Stomach smooth muscle (tissue), 2 donors: ENCODE measurements at regions not wholly inside any gene's neighbourhood (a gene's known extent, or its start where the extent isn't known, plus 50 kb on each side); places are given as distances from the start of the nearest gene placed in this dataset.

Experiments used
- H3K27ac ChIP-seq: one replicate; pipeline ENCODE4 v1.7.0; 2013; ENCODE audit warnings: mild to moderate bottlenecking, low read length, inconsistent platforms
- H3K27me3 ChIP-seq, 2 donors: one replicate each; pipeline ENCODE4 v1.7.0; 2013; ENCODE audit warnings: low read length in 2 of 2; ENCODE audit not compliant: insufficient read depth in 2 of 2, control insufficient read depth in 1 of 2
- H3K36me3 ChIP-seq, 2 donors: one replicate each; pipeline ENCODE4 v1.7.0; 2013; ENCODE audit warnings: low read length in 2 of 2; ENCODE audit not compliant: control insufficient read depth in 2 of 2, insufficient read depth in 2 of 2
- H3K4me1 ChIP-seq: one replicate; pipeline ENCODE4 v1.7.0; 2013; ENCODE audit warnings: low read length; ENCODE audit not compliant: control insufficient read depth, insufficient read depth
- H3K4me3 ChIP-seq, 2 donors: one replicate each; pipeline ENCODE4 v1.7.0; 2013; ENCODE audit warnings: low read length in 2 of 2
- H3K9ac ChIP-seq, 2 donors: one replicate each; pipeline ENCODE4 v1.7.0; 2013; ENCODE audit warnings: low read length in 2 of 2, mild to moderate bottlenecking in 1 of 2
- H3K9me3 ChIP-seq, 2 donors: one replicate each; pipeline ENCODE4 v1.7.0; 2013; ENCODE audit warnings: low read length in 2 of 2; ENCODE audit not compliant: control insufficient read depth in 2 of 2
- donor health status: healthy.
- donor health status: Pancreatic carcinoma.

DNA sequence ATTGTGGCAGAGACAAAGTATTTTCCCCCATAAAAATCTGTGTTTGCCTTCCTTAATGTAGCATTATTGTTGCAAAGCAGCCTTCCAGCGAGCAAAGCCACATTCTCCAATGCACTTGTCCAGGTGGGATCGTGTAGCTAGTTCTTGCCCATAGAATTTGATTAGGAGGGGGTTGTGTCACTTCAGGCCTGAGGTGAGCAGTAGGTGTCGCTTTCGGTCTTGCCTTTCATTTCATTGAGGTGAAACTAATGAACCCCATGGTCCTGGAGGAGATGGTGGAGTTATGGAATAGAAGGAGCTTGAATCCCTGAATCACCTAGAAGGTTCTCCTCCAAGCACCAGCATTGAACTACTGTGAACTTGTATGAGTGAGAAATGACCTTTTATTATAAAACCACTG is 318.9 kb upstream of the PBX1 start:
- H3K9me3 ChIP-seq = no peaks in the 10 kb centered on the region
- H3K27me3 ChIP-seq = no peaks in the 10 kb centered on the region
- no peak overlapping the region for H3K27ac ChIP-seq
- H3K9ac ChIP-seq = no peak overlapping the region
- H3K4me3 ChIP-seq = no peak overlapping the region
- no peaks in the 10 kb centered on the region for H3K4me1 ChIP-seq
- H3K36me3 ChIP-seq = no peaks in the 10 kb centered on the region

DNA sequence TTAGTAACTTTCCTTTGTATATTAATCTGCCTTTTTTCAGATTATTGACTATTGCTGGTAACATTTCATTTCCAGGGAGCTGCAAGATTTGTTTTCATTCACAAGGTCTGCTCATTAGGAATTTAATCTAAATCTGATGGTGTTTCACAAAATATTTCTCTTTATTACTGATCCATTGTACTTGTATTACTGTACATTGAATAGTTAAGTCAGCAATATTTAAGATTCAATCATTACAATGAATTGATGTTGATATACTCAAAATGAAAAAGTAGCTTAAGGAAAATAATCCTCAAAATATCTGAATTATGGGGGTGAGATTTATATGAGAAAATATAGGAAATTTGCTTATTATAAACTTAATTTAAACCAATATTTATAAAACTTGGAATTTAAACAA is 308.6 kb upstream of the PBX1 start:
- no peaks in the 10 kb centered on the region for H3K4me1 ChIP-seq
- no peak overlapping the region for H3K27ac ChIP-seq
- no peak overlapping the region for H3K9ac ChIP-seq
- no peak overlapping the region for H3K4me3 ChIP-seq
- H3K27me3 ChIP-seq = no peaks in the 10 kb centered on the region
- peaks cover 0 to 6% of the 10 kb centered on the region in 2 donors for H3K9me3 ChIP-seq
- H3K36me3 ChIP-seq = no peaks in the 10 kb centered on the region

DNA sequence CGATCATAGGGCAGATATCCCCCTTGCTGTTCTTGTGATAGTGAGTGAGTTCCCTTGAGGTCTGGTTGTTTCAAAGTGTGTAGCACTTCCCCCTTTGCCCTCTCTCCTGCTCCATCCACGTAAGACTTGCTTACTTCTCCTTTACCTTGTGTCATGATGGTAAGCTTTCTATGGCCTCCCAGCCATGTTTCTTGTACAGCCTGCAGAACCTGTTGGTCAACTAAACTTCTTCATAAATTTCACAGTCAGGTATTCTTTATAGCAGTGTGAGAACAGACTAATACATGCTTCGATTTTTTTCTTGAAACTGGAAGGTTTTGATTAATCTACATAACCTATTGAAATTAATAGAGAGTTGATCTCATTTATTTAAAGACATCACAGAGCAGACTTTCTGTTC is 302.5 kb upstream of the PBX1 start:
- Histone ChIP-seq H3K4me3 (no peak overlapping the region), H3K9ac (no peak overlapping the region), H3K27me3 (no peaks in the 10 kb centered on the region), H3K27ac (no peak overlapping the region), H3K36me3 (no peaks in the 10 kb centered on the region), H3K4me1 (no peaks in the 10 kb centered on the region), H3K9me3 (no peaks in the 10 kb centered on the region)

DNA sequence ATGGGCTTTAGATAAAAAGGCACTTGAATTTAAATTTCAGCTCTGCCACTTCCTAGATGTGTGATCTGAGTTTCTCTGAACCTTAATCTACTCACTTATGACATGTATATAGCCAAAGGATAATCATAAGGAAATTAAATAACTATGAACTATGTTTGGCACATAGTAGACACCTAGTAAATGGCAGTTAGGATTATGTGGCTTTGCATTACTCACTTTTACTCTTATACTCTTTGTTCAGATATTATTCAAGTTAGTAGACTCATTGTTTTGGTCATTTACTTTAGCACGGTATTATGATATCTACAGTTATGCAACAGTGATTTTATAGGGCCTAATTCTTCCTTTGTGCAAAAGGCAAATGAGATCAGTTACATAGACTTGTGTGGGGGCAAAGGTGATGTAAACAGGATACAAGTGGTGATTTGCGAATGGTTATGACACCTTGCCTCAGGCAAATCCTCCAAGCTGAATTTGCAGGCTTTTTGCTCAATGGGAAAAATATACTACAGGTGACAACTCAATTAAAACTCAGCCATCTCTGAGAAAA is 297.2 kb upstream of the PBX1 start:
- no peak overlapping the region for H3K9ac ChIP-seq
- no peaks in the 10 kb centered on the region for H3K36me3 ChIP-seq
- no peak overlapping the region for H3K27ac ChIP-seq
- no peaks in the 10 kb centered on the region for H3K9me3 ChIP-seq
- H3K4me3 ChIP-seq = no peak overlapping the region
- no peaks in the 10 kb centered on the region for H3K27me3 ChIP-seq
- no peaks in the 10 kb centered on the region for H3K4me1 ChIP-seq

DNA sequence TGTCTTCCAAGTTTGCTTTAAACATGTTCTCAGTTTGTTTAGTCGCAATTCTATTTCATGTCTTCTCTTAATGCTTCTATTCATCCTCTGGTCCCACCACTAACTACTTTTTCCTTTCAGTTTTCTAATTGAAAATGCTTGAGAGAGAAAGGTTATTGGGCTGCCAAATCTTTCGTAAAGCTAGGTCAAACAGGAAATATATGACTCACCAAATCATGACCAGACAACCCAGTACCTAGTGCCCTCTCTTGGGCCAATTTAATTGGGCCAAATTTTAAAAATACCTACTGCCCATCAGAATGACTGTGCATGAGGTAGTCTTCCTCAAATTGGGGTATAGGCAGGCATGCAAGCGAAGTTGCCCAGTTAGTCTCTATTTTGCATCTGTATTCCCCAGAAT is 295.4 kb upstream of the PBX1 start:
- Histone ChIP-seq H3K4me1 (no peaks in the 10 kb centered on the region), H3K36me3 (no peaks in the 10 kb centered on the region), H3K9me3 (no peaks in the 10 kb centered on the region), H3K9ac (no peak overlapping the region), H3K27ac (no peak overlapping the region), H3K4me3 (no peak overlapping the region), H3K27me3 (no peaks in the 10 kb centered on the region)

DNA sequence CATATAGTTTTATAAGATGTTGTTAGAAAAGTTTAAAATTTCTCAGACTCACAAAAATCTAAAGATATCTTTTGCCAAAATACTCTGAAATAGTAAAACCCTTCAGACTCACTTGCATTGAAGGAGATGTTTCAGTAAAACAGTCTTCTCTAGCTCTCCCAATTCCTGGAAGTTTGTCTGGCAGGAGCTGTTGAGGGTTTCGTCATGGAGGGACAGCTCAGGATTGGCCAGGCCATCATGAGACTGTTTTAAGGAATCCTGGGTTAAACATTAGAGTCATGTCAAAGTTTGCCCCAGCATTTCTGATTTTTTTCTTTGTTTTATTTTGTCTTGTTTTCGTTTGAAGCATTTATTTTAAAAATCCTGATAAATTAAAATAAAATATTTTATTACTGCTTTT is 293.8 kb upstream of the PBX1 start:
- Histone ChIP-seq H3K4me3 (no peak overlapping the region), H3K36me3 (no peaks in the 10 kb centered on the region), H3K9me3 (no peaks in the 10 kb centered on the region), H3K4me1 (no peaks in the 10 kb centered on the region), H3K27ac (no peak overlapping the region), H3K9ac (no peak overlapping the region), H3K27me3 (no peaks in the 10 kb centered on the region)

DNA sequence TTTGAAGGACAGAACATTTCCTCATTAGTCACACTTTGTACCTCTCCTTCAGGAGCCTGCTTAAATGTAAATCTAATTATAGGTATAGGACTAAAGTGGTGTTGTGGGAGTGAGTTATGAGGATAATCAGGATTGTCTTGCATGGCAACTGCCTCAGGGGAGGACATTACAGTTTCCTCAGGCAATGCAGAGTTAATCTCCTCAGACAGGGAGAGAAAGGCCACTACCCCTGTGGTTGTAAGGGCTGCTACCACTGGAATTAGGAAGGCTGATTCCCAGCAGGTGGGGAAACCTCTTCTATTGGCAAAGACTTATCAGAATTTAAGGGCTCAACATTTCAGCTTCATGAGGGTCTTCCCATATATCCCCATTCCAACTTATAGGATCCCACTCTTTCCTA is 286.8 kb upstream of the PBX1 start:
- no peaks in the 10 kb centered on the region for H3K9me3 ChIP-seq
- H3K4me3 ChIP-seq = no peak overlapping the region
- H3K36me3 ChIP-seq = no peaks in the 10 kb centered on the region

DNA sequence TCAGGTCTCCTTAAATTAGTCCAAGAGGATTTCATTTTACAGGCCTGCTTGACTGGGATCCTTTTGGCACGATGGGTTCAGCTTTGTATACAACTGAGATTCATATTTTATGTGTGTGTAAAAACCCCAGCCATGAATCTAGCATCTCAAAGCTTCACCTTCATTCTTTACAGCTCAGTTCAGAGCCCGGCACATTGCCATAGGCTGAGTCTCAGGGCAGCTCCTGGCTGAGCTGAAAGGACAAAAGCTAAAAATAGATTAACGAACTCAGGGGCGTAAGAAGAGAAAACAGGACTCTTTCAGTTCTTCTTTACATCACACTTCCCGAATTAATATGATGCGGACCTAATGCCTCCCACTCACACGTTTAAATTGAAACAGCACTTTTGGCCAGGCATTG is 262.8 kb upstream of the PBX1 start:
- Histone ChIP-seq H3K36me3 (no peaks in the 10 kb centered on the region), H3K27ac (peak overlapping the region; percentile 56), H3K9ac (no peak overlapping the region), H3K4me3 (peak overlapping the region; percentile 0 to 45), H3K27me3 (no peaks in the 10 kb centered on the region), H3K4me1 (no peaks in the 10 kb centered on the region), H3K9me3 (no peaks in the 10 kb centered on the region)

More for the DNA sequence above, 286.8 kb upstream of the PBX1 start:
- Histone ChIP-seq H3K4me1 (no peaks in the 10 kb centered on the region), H3K9ac (no peak overlapping the region), H3K27ac (no peak overlapping the region), H3K27me3 (no peaks in the 10 kb centered on the region)

DNA sequence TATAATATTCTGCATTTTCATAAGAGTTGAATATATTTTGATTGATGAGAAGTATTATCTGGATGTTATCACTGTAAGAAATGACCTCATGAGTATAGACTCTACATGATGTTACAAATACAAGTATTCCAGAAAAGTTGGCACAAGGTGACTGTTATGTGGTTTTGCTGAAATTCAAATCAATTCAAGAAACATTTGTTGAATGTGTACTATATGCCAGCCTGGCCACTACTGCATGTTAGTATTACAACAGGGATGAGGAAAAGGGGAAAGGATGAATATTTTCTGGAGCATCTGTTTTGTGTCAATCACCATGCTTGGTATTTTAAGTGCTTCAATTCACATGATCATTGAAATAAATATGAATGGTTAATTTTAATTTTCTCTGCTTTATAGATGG is 250.9 kb upstream of the PBX1 start:
- Histone ChIP-seq H3K9ac (no peak overlapping the region), H3K9me3 (no peaks in the 10 kb centered on the region), H3K4me3 (no peak overlapping the region), H3K4me1 (no peaks in the 10 kb centered on the region), H3K36me3 (no peaks in the 10 kb centered on the region), H3K27ac (no peak overlapping the region), H3K27me3 (no peaks in the 10 kb centered on the region)

DNA sequence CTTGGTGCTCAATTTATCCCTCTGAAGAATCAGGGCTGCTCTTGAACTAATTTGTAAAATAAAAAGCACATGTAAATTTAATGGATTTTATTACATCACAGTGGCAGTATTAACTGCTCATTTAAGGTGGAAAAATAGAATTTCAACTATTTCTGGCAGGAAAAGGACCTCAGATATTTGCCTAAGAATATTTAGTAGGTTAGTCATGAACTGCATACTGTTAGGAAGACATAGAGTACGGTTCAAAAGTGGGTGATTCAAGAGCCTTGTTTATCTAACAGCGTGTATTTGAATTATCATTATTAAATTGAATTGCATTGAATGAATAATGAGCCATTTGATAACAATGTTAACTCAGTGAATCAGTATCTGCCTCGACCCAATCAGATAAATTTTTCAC is 248.8 kb upstream of the PBX1 start:
- no peaks in the 10 kb centered on the region for H3K9me3 ChIP-seq
- no peaks in the 10 kb centered on the region for H3K4me1 ChIP-seq
- no peak overlapping the region for H3K9ac ChIP-seq
- no peak overlapping the region for H3K4me3 ChIP-seq
- no peak overlapping the region for H3K27ac ChIP-seq
- H3K36me3 ChIP-seq = no peaks in the 10 kb centered on the region
- H3K27me3 ChIP-seq = no peaks in the 10 kb centered on the region

DNA sequence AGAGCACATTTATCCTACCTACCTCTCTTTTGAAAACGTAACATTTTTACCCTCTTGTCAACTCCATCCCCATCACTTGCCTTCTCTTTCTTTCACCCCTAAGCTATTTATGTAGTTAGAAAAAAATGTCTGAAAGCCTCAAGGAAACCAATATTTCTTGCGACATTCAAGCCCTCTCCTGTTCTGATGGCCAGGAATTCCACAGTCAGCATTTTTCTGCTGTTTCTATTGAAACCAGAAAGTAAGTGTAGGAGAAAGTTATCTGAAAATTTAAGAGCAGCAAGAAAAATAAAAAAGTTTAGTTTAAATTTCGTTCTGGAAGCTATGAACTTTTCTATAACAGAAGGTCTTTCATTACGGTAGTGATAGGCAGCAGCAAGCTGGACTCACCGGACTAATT is 247.6 kb upstream of the PBX1 start:
- no peaks in the 10 kb centered on the region for H3K4me1 ChIP-seq
- H3K36me3 ChIP-seq = no peaks in the 10 kb centered on the region
- no peak overlapping the region for H3K4me3 ChIP-seq
- no peaks in the 10 kb centered on the region for H3K9me3 ChIP-seq
- no peak overlapping the region for H3K9ac ChIP-seq
- H3K27ac ChIP-seq = no peak overlapping the region
- no peaks in the 10 kb centered on the region for H3K27me3 ChIP-seq
